Fibroblast of upper back skin (primary cell): ENCODE measurements at regions not wholly inside any gene's neighbourhood (a gene's known extent, or its start where the extent isn't known, plus 50 kb on each side); places are given as distances from the start of the nearest gene placed in this dataset.
A peak's percentile ranks its signal among the peaks of the same experiment; 100 is the strongest.

ENCODE experiments used
- DNase-seq: peaks from one replicate; pipeline ENCODE4 v3.0.0-alpha.2; 2013

- DNase-seq: no peak
Measured at GRCh38 chr12:87782838-87783237, 246.4 kb downstream of the C12orf50 start.

- DNase-seq: no peak
Measured at GRCh38 chr12:87779858-87780498, 249.2 kb downstream of the C12orf50 start.

GRCh38 chr12:87779016-87779415 is 250.2 kb downstream of the C12orf50 start:
- peak; percentile 36 for DNase-seq

- DNase-seq: no peak
Measured at GRCh38 chr12:87778065-87778464, 251.1 kb downstream of the C12orf50 start.

- no peak for DNase-seq
Measured at GRCh38 chr12:87775784-87776183, 253.4 kb downstream of the C12orf50 start.

GRCh38 chr12:87775051-87775450 is 254.2 kb downstream of the C12orf50 start:
- no peak for DNase-seq

GRCh38 chr12:87772401-87772800 is 256.8 kb downstream of the C12orf50 start:
- no peak for DNase-seq

- no peak for DNase-seq
Measured at GRCh38 chr12:87768501-87769287, 260.5 kb downstream of the C12orf50 start.

GRCh38 chr12:87766044-87766443 is 263.2 kb downstream of the C12orf50 start:
- no peak for DNase-seq

GRCh38 chr12:87760943-87761342 is 268.3 kb downstream of the C12orf50 start:
- no peak for DNase-seq

- no peak for DNase-seq
Measured at GRCh38 chr12:87758271-87758670, 270.9 kb downstream of the C12orf50 start.

GRCh38 chr12:87756721-87757120 is 272.5 kb downstream of the C12orf50 start:
- no peak for DNase-seq

GRCh38 chr12:87756111-87756510 is 273.1 kb downstream of the C12orf50 start:
- DNase-seq: peak; percentile 96

GRCh38 chr12:87728931-87729593 is 300.1 kb downstream of the C12orf50 start:
- peak; percentile 63 for DNase-seq

GRCh38 chr12:87720967-87721366 is 308.2 kb downstream of the C12orf50 start:
- no peak for DNase-seq

- DNase-seq: no peak
Measured at GRCh38 chr12:87704374-87704773, 324.8 kb downstream of the C12orf50 start.

- no peak for DNase-seq
Measured at GRCh38 chr12:87690236-87690810, 338.9 kb downstream of the C12orf50 start.

GRCh38 chr12:87689196-87689595 is 340.0 kb downstream of the C12orf50 start:
- no peak for DNase-seq

GRCh38 chr12:87687362-87687761 is 341.8 kb downstream of the C12orf50 start:
- DNase-seq: peak; percentile 83

- no peak for DNase-seq
Measured at GRCh38 chr12:87685696-87686095, 343.5 kb downstream of the C12orf50 start.

- no peak for DNase-seq
Measured at GRCh38 chr12:87679251-87679650, 349.9 kb downstream of the C12orf50 start.

- no peak for DNase-seq
Measured at GRCh38 chr12:87678453-87678852, 350.7 kb downstream of the C12orf50 start.

- DNase-seq: peak; percentile 21
Measured at GRCh38 chr12:87676731-87677130, 352.5 kb downstream of the C12orf50 start.

- peak; percentile 25 for DNase-seq
Measured at GRCh38 chr12:87671757-87672156, 357.4 kb downstream of the C12orf50 start.
